HCT116 (cell line): ENCODE measurements at regions not wholly inside any gene's neighbourhood (a gene's known extent, or its start where the extent isn't known, plus 50 kb on each side); places are given as distances from the start of the nearest gene placed in this dataset.

Source experiments
- ATAC-seq: fragments of 200-7000 bp; cut with Tn5 transposase; 2 replicates; pipeline ENCODE4 v1.9.1; 2020; ENCODE audit warnings: mild to moderate bottlenecking, moderate library complexity
- BruUV-seq: library from RNA; stranded (reverse); fragments of 400-500 nt; replicated peaks from 2 replicates; lab custom pipeline; 2021; lab: Mats Ljungman, UMichigan
- CTCF ChIA-PET: fragments of 300-600 bp; sonication (Branson Sonifier 250); formaldehyde crosslinking; loops from one replicate; lab custom pipeline; 2021; ENCODE audit warnings: antibody characterized with exemption; lab: Charles Lee
- POLR2A ChIA-PET: fragments of 300-600, 350-600 bp; sonication (Branson Sonifier 250); formaldehyde crosslinking; loops from one replicate; lab custom pipeline; 2021; ENCODE audit warnings: antibody characterized with exemption; lab: Charles Lee
- RAD21 ChIA-PET, 2 experiments: fragments of 300-600 bp; sonication (Branson Sonifier 250); formaldehyde crosslinking; loops; one replicate each; lab custom pipeline; 2023; ENCODE audit warnings: low total read pairs in 2 of 2; ENCODE audit not compliant: uncharacterized antibody in 2 of 2, unreplicated experiment in 2 of 2, low non-redundant PET in 1 of 2; lab: Charles Lee
- DNase-seq: peaks from one replicate; pipeline ENCODE4 v3.0.0-alpha.2; 2010; ENCODE audit warnings: low read depth, low spot score
- H2AFZ ChIP-seq: fragments of 200-600 bp; shearing (Covaris generic), sonication (generic); 2 replicates; pipeline ENCODE4 v1.6.1; 2017; ENCODE audit warnings: low read depth, mixed run types, mixed read lengths, antibody characterized with exemption, low read length; ENCODE audit not compliant: poor library complexity, severe bottlenecking
- H3K27ac ChIP-seq: 2 replicates; pipeline ENCODE4 v1.5.1; 2012; ENCODE audit warnings: low read depth, low read length
- H3K27me3 ChIP-seq: fragments of 200-600 bp; sonication (generic); 2 replicates; pipeline ENCODE4 v1.6.1; 2016; ENCODE audit warnings: mixed run types, low read length, mixed read lengths; ENCODE audit not compliant: insufficient read depth
- H3K36me3 ChIP-seq, 2 experiments: fragments of 200-500 bp in 1 of 2; fragments of 200-600 bp in 1 of 2; sonication (Bioruptor generic) in 1 of 2; sonication (generic) in 1 of 2; 2 replicates each; pipeline versions ENCODE4 v1.5.1 to v1.6.1; 2014 to 2016; ENCODE audit warnings: low read length in 2 of 2, inconsistent platforms in 1 of 2, mixed read lengths in 1 of 2, mixed run types in 1 of 2; ENCODE audit not compliant: insufficient read depth in 2 of 2, control insufficient read depth in 1 of 2
- H3K4me1 ChIP-seq, 2 experiments: fragments of 200-600 bp in 1 of 2; sonication (generic) in 1 of 2; 2 replicates each; pipeline versions ENCODE4 v1.5.1 to v1.6.1; 2012 to 2017; ENCODE audit warnings: low read length in 2 of 2, inconsistent platforms in 1 of 2, mild to moderate bottlenecking in 1 of 2, mixed read lengths in 1 of 2, mixed run types in 1 of 2, moderate library complexity in 1 of 2; ENCODE audit not compliant: insufficient read depth in 2 of 2, control insufficient read depth in 1 of 2
- H3K4me2 ChIP-seq: fragments of 200-600 bp; sonication (generic); 2 replicates; pipeline ENCODE4 v1.6.1; 2017; ENCODE audit warnings: mixed run types, low read length, mixed read lengths
- H3K4me3 ChIP-seq, 2 experiments: fragments of 200-600 bp in 1 of 2; sonication (generic) in 1 of 2; replicated peaks in 1 of 2; 2 replicates each; pipeline ENCODE4 v1.5.1; 2011 to 2016; ENCODE audit warnings: low read length in 2 of 2, control low read depth in 1 of 2, low read depth in 1 of 2, mild to moderate bottlenecking in 1 of 2, mixed read lengths in 1 of 2, mixed run types in 1 of 2
- H3K79me2 ChIP-seq: fragments of 200-600 bp; sonication (generic); 2 replicates; pipeline ENCODE4 v1.6.1; 2017; ENCODE audit warnings: mild to moderate bottlenecking, mixed run types, low read length, moderate library complexity, mixed read lengths; ENCODE audit not compliant: insufficient read depth
- H3K9ac ChIP-seq: fragments of 200-600 bp; sonication (generic); 2 replicates; pipeline ENCODE4 v1.6.1; 2016; ENCODE audit warnings: low read length, mixed read lengths
- H3K9me2 ChIP-seq: fragments of 200-600 bp; sonication (generic), shearing (Covaris generic); 2 replicates; pipeline ENCODE4 v1.6.1; 2017; ENCODE audit warnings: mixed run types, mild to moderate bottlenecking, moderate library complexity; ENCODE audit not compliant: insufficient read depth
- H3K9me3 ChIP-seq, 2 experiments: fragments of 200-500 bp in 1 of 2; fragments of 200-600 bp in 1 of 2; sonication (Bioruptor generic) in 1 of 2; sonication (generic) in 1 of 2; 2 replicates each; pipeline ENCODE4 v1.6.1; 2014 to 2017; ENCODE audit warnings: low read length in 2 of 2, mixed read lengths in 2 of 2, inconsistent platforms in 1 of 2, low read depth in 1 of 2, mild to moderate bottlenecking in 1 of 2, mixed run types in 1 of 2, moderate library complexity in 1 of 2; ENCODE audit not compliant: control insufficient read depth in 1 of 2, insufficient read depth in 1 of 2
- H4K20me1 ChIP-seq: fragments of 200-600 bp; sonication (generic), shearing (Covaris generic); 2 replicates; pipeline ENCODE4 v1.6.1; 2017; ENCODE audit warnings: mixed run types, mild to moderate bottlenecking, moderate library complexity; ENCODE audit not compliant: insufficient read depth
- CEBPB ChIP-seq: IDR thresholded peaks from 2 replicates; pipeline ENCODE4 v1.6.1; 2012; ENCODE audit warnings: low read depth
- EGR1 ChIP-seq: IDR thresholded peaks from 2 replicates; pipeline ENCODE4 v1.6.1; 2012; ENCODE audit warnings: low read depth
- ELF1 ChIP-seq: IDR thresholded peaks from 2 replicates; pipeline ENCODE4 v1.6.1; 2012; ENCODE audit warnings: low read depth, borderline replicate concordance
- FOSL1 ChIP-seq: IDR thresholded peaks from 2 replicates; pipeline ENCODE4 v1.6.1; 2012; ENCODE audit warnings: low read depth
- JUND ChIP-seq: IDR thresholded peaks from 2 replicates; pipeline ENCODE4 v1.6.1; 2012
- POLR2A ChIP-seq: IDR thresholded peaks from 2 replicates; pipeline ENCODE4 v1.7.0; 2011; ENCODE audit warnings: borderline replicate concordance; ENCODE audit not compliant: insufficient read depth, insufficient read length; ENCODE audit errors: extremely low read depth
- SP1 ChIP-seq: IDR thresholded peaks from 2 replicates; pipeline ENCODE4 v1.6.1; 2012; ENCODE audit warnings: low read depth
- TCF7L2 ChIP-seq: IDR thresholded peaks from 2 replicates; pipeline ENCODE4 v1.7.0; 2011; ENCODE audit warnings: borderline replicate concordance, inconsistent platforms; ENCODE audit not compliant: insufficient read depth, insufficient read length; ENCODE audit errors: extremely low read depth
- ZBTB33 ChIP-seq: IDR thresholded peaks from 2 replicates; pipeline ENCODE4 v1.6.1; 2011; ENCODE audit warnings: mild to moderate bottlenecking, low read length, moderate library complexity; ENCODE audit not compliant: insufficient replicate concordance; ENCODE audit errors: extremely low read depth
- ZFX ChIP-seq: fragments of 450-650 bp; IDR thresholded peaks from 2 replicates; pipeline ENCODE4 v1.6.1; 2017
- intact Hi-C: fragments of 100-400 bp; cut with micrococcal nuclease; formaldehyde crosslinking; loops from 2 replicates; pipeline ENCODE4 v1.10.0; 2022
- TF ChIP-seq, protein P1 (sequence below): IDR thresholded peaks from 2 replicates; pipeline ENCODE4 v1.6.1; 2012

DNA sequence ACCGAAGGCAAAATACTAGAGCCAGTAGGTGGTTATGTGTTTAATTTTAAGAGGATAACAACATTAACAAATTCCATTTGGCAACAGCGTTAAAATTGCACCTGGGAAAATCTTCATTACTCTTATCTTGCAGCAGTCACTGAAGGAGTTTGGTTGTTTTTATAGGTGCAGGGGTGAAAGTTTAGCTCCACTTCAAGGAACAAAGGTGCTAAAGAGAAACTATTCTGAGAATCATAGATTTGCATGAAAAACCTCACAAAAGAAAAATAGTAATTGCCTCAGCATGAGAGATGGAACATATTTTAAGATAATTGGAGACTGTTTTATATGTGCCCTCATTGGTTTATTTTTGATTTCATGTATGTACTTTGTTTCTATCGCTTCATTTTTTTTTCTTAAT, 444.4 kb downstream of the UTRN start:
- TF ChIP-seq SP1 (no peak), TCF7L2 (no peak), POLR2A (no peak), ZFX (no peak), JUND (no peak), FOSL1 (no peak), ZBTB33 (no peak), ELF1 (no peak), CEBPB (no peak)
- Histone ChIP-seq H3K4me1 (peaks cover 0 to 21% of the 10 kb centered on the region in 2 experiments; a peak in 2 of 4 replicates), H3K4me3 (no peak overlapping the region), H3K36me3 (no peaks in the 10 kb centered on the region), H3K79me2 (no peaks in the 10 kb centered on the region), H2AFZ (no peak overlapping the region), H3K27me3 (no peaks in the 10 kb centered on the region), H4K20me1 (no peaks in the 10 kb centered on the region), H3K27ac (no peak overlapping the region), H3K9ac (no peak overlapping the region), H3K4me2 (no peak overlapping the region), H3K9me3 (no peaks in the 10 kb centered on the region), H3K9me2 (no peaks in the 10 kb centered on the region)
- ChIA-PET CTCF (no interaction called here), POLR2A (no interaction called here), RAD21 (no interaction called here)
- ATAC-seq (no peak), DNase-seq (no peak)
- intact Hi-C loops, result no loop called here
- no TSS peak for BruUV-seq

- H3K9me3 ChIP-seq, result no peaks in the 10 kb centered on the region
- intact Hi-C loops, result no loop called here
- H3K27me3 ChIP-seq, result no peaks in the 10 kb centered on the region
- H4K20me1 ChIP-seq, result no peaks in the 10 kb centered on the region
- H2AFZ ChIP-seq, result peak overlapping the region; percentile 5
- POLR2A ChIA-PET, result no interaction called here
- no TSS peak for BruUV-seq
- no peak overlapping the region for H3K4me3 ChIP-seq
- H3K9me2 ChIP-seq, result no peaks in the 10 kb centered on the region
- H3K4me1 ChIP-seq, result peaks cover 0 to 21% of the 10 kb centered on the region in 2 experiments; a peak in 2 of 4 replicates
- no peak overlapping the region for H3K9ac ChIP-seq
- ATAC-seq (no peak), DNase-seq (no peak)
- RAD21 ChIA-PET, result no interaction called here
- no peak for TF ChIP-seq EGR1
- TF ChIP-seq ZFX, result no peak
- TF ChIP-seq CEBPB, result no peak
- TF ChIP-seq, protein P1, sequence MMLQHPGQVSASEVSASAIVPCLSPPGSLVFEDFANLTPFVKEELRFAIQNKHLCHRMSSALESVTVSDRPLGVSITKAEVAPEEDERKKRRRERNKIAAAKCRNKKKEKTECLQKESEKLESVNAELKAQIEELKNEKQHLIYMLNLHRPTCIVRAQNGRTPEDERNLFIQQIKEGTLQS, result no peak
- TF ChIP-seq ZBTB33, result no peak
- H3K79me2 ChIP-seq, result no peaks in the 10 kb centered on the region
- H3K4me2 ChIP-seq, result no peak overlapping the region
- CTCF ChIA-PET, result no interaction called here
- H3K27ac ChIP-seq, result no peak overlapping the region
- no peaks in the 10 kb centered on the region for H3K36me3 ChIP-seq
Measured at GRCh38 chr6:144730088-144730645, 445.0 kb downstream of the UTRN start.
